ENCODE measurements at regions not wholly inside any gene's neighbourhood (a gene's known extent, or its start where the extent isn't known, plus 50 kb on each side); places are given as distances from the start of the nearest gene placed in this dataset.
A peak's percentile ranks its signal among the peaks of the same experiment; 100 is the strongest.
"Not testable (repeated sequence)": the region's sequence is repeated elsewhere in the genome, so short reads cannot be mapped to it uniquely, and the experiment has no call there.

DNA sequence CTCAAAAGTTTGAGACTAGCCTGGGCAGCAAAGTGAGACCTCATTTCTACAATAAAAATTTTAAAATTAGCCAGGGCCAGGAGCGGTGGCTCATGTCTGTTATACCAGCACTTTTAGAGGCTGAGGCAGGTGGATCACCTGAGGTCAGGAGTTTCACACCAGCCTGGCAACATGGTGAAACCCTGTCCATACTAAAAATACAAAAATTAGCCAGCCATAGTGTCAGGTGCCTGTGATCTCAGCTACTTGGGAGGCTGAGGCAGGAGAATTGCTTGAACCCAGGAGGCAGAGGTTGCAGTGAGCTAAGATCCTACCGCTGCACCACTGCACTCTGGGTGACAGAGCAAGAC is 85.1 kb upstream of the MAP4 start:
- DNase-seq: not testable (repeated sequence)

- no peak for DNase-seq
These were observed 76.1 kb upstream of the MAP4 start for GRCh38 chr3:48092270-48092669.

GRCh38 chr3:48090166-48090939 is 74.1 kb upstream of the MAP4 start:
- no peak for DNase-seq

DNA sequence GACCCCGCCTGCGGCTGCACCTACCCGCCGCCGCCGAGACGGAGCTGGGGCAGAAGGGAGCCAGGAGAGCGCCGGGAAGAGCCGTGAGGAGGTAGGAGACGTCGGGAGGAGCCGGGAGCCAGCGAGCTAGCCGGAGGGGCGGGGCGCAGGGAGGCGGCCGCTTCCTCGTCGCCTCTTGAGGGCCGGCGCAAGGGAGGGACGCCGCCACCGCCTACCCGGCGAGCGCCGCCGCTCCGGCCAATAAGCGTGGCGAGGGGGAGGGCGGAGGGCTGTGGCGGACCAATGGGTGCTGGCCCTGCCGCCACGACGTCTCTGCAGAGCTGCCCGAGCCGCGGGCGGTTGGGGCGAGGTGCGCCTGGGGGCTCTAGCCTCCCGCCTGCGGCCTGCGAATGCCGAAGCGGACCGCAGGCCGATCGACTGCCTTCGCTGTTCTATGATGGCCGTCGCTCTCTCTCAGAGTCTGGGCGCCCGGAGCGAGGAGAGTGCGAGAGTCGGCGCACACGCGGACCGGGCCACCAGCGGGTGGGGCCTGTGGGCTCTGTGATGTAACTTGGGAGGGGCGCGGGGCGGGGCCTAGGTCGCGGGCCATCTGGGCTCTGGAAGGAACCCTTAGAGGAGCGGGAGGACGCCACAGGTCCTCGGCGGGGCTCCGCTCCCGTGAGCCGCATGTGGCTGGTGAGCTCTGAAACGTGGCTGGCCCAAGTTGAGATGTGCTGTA is 72.7 kb upstream of the MAP4 start:
- peak; percentile 98 for DNase-seq

- peak; percentile 63 for DNase-seq
These were observed 72.0 kb upstream of the MAP4 start for GRCh38 chr3:48088056-48088748.

- no peak for DNase-seq
These were observed 70.5 kb upstream of the MAP4 start for GRCh38 chr3:48086705-48087104.

GRCh38 chr3:48084929-48085328 is 68.7 kb upstream of the MAP4 start:
- no peak for DNase-seq

DNA sequence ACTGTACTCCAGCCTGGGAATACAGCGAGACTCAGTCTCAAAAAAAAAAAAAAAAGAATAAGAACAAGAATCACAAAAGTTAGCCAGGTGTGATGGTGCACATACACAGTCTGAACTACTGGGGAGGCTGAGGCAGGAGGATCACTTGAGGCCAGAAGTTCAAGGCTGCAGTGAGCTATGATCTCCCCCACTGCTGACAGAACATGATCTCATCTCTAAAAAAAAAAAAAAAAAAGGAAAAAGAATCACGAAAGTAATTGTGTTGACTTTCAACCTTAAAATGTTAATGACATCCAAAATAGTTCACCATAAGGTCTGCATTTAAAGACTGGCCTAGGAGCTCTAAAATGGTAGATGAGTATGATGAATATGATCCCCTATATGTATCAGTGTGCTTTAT is 68.0 kb upstream of the MAP4 start:
- no peak for DNase-seq

GRCh38 chr3:48082580-48083184 is 66.5 kb upstream of the MAP4 start:
- DNase-seq: no peak

DNA sequence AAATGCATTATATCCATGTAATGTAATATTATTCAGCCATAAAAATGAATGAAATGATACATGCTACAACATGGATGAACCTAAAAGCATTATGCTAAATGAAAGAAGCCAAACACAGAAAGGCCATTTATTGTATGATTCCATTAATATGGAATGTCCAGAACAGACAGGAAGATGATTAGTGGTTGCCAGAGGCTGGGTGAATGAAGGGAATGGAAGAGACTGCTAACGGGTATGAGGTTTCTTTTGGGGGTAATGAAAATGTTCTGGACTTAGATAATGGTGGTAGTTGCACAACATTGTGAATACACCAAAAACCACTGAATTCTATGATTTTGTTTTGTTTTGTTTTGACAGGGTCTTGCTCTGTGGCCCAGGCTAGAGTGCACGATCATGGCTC is 61.6 kb upstream of the MAP4 start:
- no peak for DNase-seq

DNA sequence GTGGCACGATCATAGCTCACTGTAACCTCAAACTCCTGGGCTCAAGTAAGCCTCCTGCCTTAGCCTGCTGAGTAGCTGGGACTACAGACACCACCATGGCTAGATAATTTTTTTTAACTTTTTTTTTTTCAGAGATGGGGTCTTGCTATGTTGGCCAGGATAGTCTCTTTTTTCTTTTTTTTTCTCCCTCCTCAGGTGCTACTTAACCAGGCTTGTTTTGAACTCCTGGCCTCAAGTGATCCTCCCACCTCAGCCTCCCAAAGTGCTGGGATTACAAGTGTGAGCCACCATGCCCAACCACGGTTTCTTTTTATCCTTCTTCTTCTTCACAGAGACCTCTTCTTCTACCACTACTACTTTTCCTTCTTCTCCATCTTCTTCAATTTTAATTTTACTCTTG is 53.8 kb upstream of the MAP4 start:
- DNase-seq: no peak

- no peak for DNase-seq
These were observed 53.1 kb upstream of the MAP4 start for GRCh38 chr3:48069339-48069738.

DNA sequence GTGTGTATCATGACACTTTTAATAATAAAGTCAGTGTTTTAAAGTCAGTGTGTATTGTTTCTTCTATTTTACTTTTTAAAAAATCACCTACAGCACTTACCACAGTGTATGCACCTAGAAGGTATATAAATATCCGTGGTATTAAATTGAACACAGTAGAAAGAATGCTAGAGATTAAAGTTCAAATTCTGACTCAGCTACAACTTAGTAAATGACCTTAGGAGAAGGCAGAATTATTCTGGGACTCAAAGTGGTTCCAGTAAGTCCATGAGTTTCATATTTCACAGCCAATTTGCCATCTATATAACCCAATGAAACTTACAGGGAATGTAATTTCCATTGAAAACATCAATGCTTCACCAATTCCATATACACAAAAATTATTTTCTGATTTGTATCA is 52.7 kb upstream of the MAP4 start:
- DNase-seq: no peak

GRCh38 chr3:48068320-48068719 is 52.1 kb upstream of the MAP4 start:
- not testable (repeated sequence) for DNase-seq

- no peak for DNase-seq
These were observed 51.1 kb upstream of the MAP4 start for GRCh38 chr3:48067271-48067670.

Data from activated effector memory CD4-positive, alpha-beta T cell treated with anti-CD3 and anti-CD28 coated beads, Interleukin-2, amount 50 U/mL, for 16 hours (primary cell).